ENCODE measurements at regions not wholly inside any gene's neighbourhood (a gene's known extent, or its start where the extent isn't known, plus 50 kb on each side); places are given as distances from the start of the nearest gene placed in this dataset.

- TF ChIP-seq, protein P1, sequence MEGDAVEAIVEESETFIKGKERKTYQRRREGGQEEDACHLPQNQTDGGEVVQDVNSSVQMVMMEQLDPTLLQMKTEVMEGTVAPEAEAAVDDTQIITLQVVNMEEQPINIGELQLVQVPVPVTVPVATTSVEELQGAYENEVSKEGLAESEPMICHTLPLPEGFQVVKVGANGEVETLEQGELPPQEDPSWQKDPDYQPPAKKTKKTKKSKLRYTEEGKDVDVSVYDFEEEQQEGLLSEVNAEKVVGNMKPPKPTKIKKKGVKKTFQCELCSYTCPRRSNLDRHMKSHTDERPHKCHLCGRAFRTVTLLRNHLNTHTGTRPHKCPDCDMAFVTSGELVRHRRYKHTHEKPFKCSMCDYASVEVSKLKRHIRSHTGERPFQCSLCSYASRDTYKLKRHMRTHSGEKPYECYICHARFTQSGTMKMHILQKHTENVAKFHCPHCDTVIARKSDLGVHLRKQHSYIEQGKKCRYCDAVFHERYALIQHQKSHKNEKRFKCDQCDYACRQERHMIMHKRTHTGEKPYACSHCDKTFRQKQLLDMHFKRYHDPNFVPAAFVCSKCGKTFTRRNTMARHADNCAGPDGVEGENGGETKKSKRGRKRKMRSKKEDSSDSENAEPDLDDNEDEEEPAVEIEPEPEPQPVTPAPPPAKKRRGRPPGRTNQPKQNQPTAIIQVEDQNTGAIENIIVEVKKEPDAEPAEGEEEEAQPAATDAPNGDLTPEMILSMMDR (IDR thresholded peaks at IDR 0.05): no peak
- no peak for TF ChIP-seq POLR2A (IDR thresholded peaks at IDR 0.05)
Measured at GRCh38 chr6:113162739-113163138, 694.4 kb upstream of the MARCKS start.
